GM12878 (cell line): ENCODE measurements at regions not wholly inside any gene's neighbourhood (a gene's known extent, or its start where the extent isn't known, plus 50 kb on each side); places are given as distances from the start of the nearest gene placed in this dataset.

ENCODE experiments used
- ATAC-seq: fragments of 200-7000 bp; cut with Tn5 transposase; 3 replicates; pipeline ENCODE4 v1.9.1; 2020; ENCODE audit warnings: mild to moderate bottlenecking, moderate library complexity
- BruUV-seq: library from RNA; stranded (reverse); fragments of 400-500 nt; replicated peaks from 2 replicates; lab custom pipeline; 2021; lab: Mats Ljungman, UMichigan
- CTCF ChIA-PET: fragments of 300-600 bp; sonication (Branson Sonifier 250); formaldehyde crosslinking; extraction: SDS; loops from one replicate; lab custom pipeline; 2021; ENCODE audit warnings: inconsistent platforms; lab: Yijun Ruan, JAX
- POLR2A ChIA-PET: fragments of 350-600 bp; formaldehyde crosslinking; extraction: SDS; loops from one replicate; lab custom pipeline; 2021; ENCODE audit warnings: inconsistent platforms; lab: Charles Lee
- RAD21 ChIA-PET: fragments of 300-600 bp; sonication (Branson Sonifier 250); formaldehyde crosslinking; loops from one replicate; lab custom pipeline; 2023; ENCODE audit warnings: antibody characterized with exemption; ENCODE audit not compliant: unreplicated experiment; lab: Charles Lee
- SMC1A ChIA-PET: fragments of 300-600 bp; sonication (Branson Sonifier 250); formaldehyde crosslinking; loops from one replicate; lab custom pipeline; 2023; ENCODE audit not compliant: unreplicated experiment, uncharacterized antibody; lab: Charles Lee
- DNase-seq: peaks from one replicate; pipeline ENCODE4 v3.0.0-alpha.2; 2011; ENCODE audit warnings: low read depth, low spot score
- FAIRE-seq: peaks from 3 replicates; lab custom pipeline; 2011; peaks lifted over from hg19 to GRCh38; lab: Jason Lieb, UNC
- H2AFZ ChIP-seq: 2 replicates; pipeline ENCODE4 v1.6.0; 2011; ENCODE audit warnings: low read depth, low read length, control low read depth; ENCODE audit not compliant: control insufficient read depth
- H3K27ac ChIP-seq: 2 replicates; pipeline ENCODE4 v1.5.1; 2011; ENCODE audit warnings: control low read depth; ENCODE audit not compliant: control insufficient read depth, insufficient read depth
- H3K27me3 ChIP-seq, 2 experiments: replicated peaks in 1 of 2; 2 replicates each; pipeline versions ENCODE4 v1.6.0 to v1.6.1; 2011; ENCODE audit warnings: low read length in 1 of 2; ENCODE audit not compliant: control insufficient read depth in 2 of 2, insufficient read depth in 2 of 2
- H3K36me3 ChIP-seq, 2 experiments: 2 replicates each; pipeline ENCODE4 v1.5.1; 2011; ENCODE audit warnings: low read length in 1 of 2; ENCODE audit not compliant: control insufficient read depth in 2 of 2, insufficient read depth in 2 of 2
- H3K4me1 ChIP-seq: 2 replicates; pipeline ENCODE4 v1.6.1; 2011; ENCODE audit warnings: mild to moderate bottlenecking, low read length, moderate library complexity, mixed read lengths; ENCODE audit not compliant: control insufficient read depth, insufficient read depth
- H3K4me2 ChIP-seq: 2 replicates; pipeline ENCODE4 v1.6.0; 2011; ENCODE audit warnings: control low read depth; ENCODE audit not compliant: control insufficient read depth, insufficient read depth
- H3K4me3 ChIP-seq: fragments of 200-600 bp; sonication (generic); 2 replicates; pipeline ENCODE4 v1.5.1; 2016
- H3K79me2 ChIP-seq: 2 replicates; pipeline ENCODE4 v1.6.0; 2011; ENCODE audit warnings: low read length; ENCODE audit not compliant: control insufficient read depth, insufficient read depth
- H3K9ac ChIP-seq: 2 replicates; pipeline ENCODE4 v1.8.0; 2011; ENCODE audit warnings: low read length, control low read depth, mixed read lengths; ENCODE audit not compliant: control insufficient read depth, insufficient read depth
- H3K9me3 ChIP-seq: replicated peaks from 3 replicates; pipeline ENCODE4 v1.5.1; 2011; ENCODE audit warnings: mild to moderate bottlenecking, low read length; ENCODE audit not compliant: control insufficient read depth, insufficient read depth
- H4K20me1 ChIP-seq: 2 replicates; pipeline ENCODE4 v1.6.0; 2011; ENCODE audit not compliant: control insufficient read depth, insufficient read depth
- ASH2L ChIP-seq: fragments of 300-600, 200-600 bp; sonication (generic); IDR thresholded peaks from 2 replicates; pipeline ENCODE4 v1.6.1; 2017; ENCODE audit warnings: low read depth, mild to moderate bottlenecking, borderline replicate concordance
- BRCA1 ChIP-seq: IDR thresholded peaks from 2 replicates; pipeline ENCODE4 v1.6.1; 2011; ENCODE audit warnings: low read depth, low read length, improper control_type of control experiment
- CHD4 ChIP-seq: fragments of 200-600 bp; sonication (generic); IDR thresholded peaks from 2 replicates; pipeline ENCODE4 v1.6.1; 2016; ENCODE audit warnings: mild to moderate bottlenecking
- CREM ChIP-seq: IDR thresholded peaks from 2 replicates; pipeline ENCODE4 v1.6.1; 2014; ENCODE audit warnings: antibody characterized with exemption, low read depth
- EZH2 ChIP-seq: IDR thresholded peaks from 2 replicates; pipeline ENCODE4 v1.6.1; 2012; ENCODE audit warnings: low read depth, mild to moderate bottlenecking, control low read depth, inconsistent platforms, low read length, borderline replicate concordance; ENCODE audit not compliant: control insufficient read depth
- HDAC2 ChIP-seq: fragments of 200-600 bp; sonication (generic); IDR thresholded peaks from 2 replicates; pipeline ENCODE4 v1.6.1; 2017
- JUND ChIP-seq: IDR thresholded peaks from 2 replicates; pipeline ENCODE4 v1.6.1; 2012; ENCODE audit warnings: low read depth, mild to moderate bottlenecking, low read length, improper control_type of control experiment, moderate library complexity
- KDM1A ChIP-seq: fragments of 200-600 bp; sonication (generic); IDR thresholded peaks from 2 replicates; pipeline ENCODE4 v1.6.1; 2016; ENCODE audit warnings: borderline replicate concordance
- POLR2A ChIP-seq: IDR thresholded peaks from 2 replicates; pipeline ENCODE4 v1.6.1; 2011; ENCODE audit warnings: low read depth, mild to moderate bottlenecking, low read length
- POLR2AphosphoS2 ChIP-seq: IDR thresholded peaks from 2 replicates; pipeline ENCODE4 v1.6.1; 2011; ENCODE audit warnings: low read depth, mild to moderate bottlenecking, low read length, improper control_type of control experiment, moderate library complexity
- SMAD1 ChIP-seq: fragments of 450-650 bp; IDR thresholded peaks from 2 replicates; pipeline ENCODE4 v1.6.1; 2018; ENCODE audit warnings: mild to moderate bottlenecking, low read depth; ENCODE audit not compliant: partially characterized antibody
- WRNIP1 ChIP-seq: IDR thresholded peaks from 2 replicates; pipeline ENCODE4 v1.6.1; 2011; ENCODE audit warnings: low read depth, low read length, improper control_type of control experiment, borderline replicate concordance
- YBX1 ChIP-seq: fragments of 450-650 bp; IDR thresholded peaks from 2 replicates; pipeline ENCODE4 v1.6.1; 2016; ENCODE audit warnings: antibody characterized with exemption
- ZNF207 ChIP-seq: fragments of 450-650 bp; IDR thresholded peaks from 2 replicates; pipeline ENCODE4 v1.6.1; 2014; ENCODE audit warnings: antibody characterized with exemption, mild to moderate bottlenecking, borderline replicate concordance
- ZNF384 ChIP-seq: IDR thresholded peaks from 2 replicates; pipeline ENCODE4 v1.6.1; 2012; ENCODE audit warnings: low read depth, mild to moderate bottlenecking, low read length, improper control_type of control experiment, borderline replicate concordance
- WGBS: methylation state at CpG from one replicate; pipeline ENCODE4 v1.1.6; 2016; ENCODE audit warnings: low lambda C conversion rate; ENCODE audit not compliant: insufficient replicate concordance, insufficient coverage; ENCODE audit errors: missing lambda C conversion rate; 5-methylcytosine and 5-hydroxymethylcytosine counted together
- in situ Hi-C: fragments of 300-500 bp; cut with MboI; formaldehyde crosslinking; loops from 9 replicates; pipeline ENCODE4 v1.14.3; 2018; ENCODE audit warnings: mixed read lengths
- intact Hi-C: fragments of 100-400 bp; cut with micrococcal nuclease; formaldehyde crosslinking; loops from one replicate; pipeline ENCODE4 v1.14.2; 2022; ENCODE audit not compliant: unreplicated experiment
- TF ChIP-seq, protein P1 (sequence below): IDR thresholded peaks from 2 replicates; pipeline ENCODE4 v1.6.1; 2011; ENCODE audit warnings: borderline replicate concordance, low read depth, mild to moderate bottlenecking, moderate library complexity, low read length; ENCODE audit not compliant: insufficient read depth, poor library complexity, severe bottlenecking
- TF ChIP-seq, protein P2 (sequence below): fragments of 450-650 bp; IDR thresholded peaks from 2 replicates; pipeline ENCODE4 v1.6.1; 2016; ENCODE audit warnings: mild to moderate bottlenecking

GRCh38 chrX:39809331-39809730 lies 288.4 kb downstream of the BCOR start (continued):
- TF ChIP-seq, protein P1, sequence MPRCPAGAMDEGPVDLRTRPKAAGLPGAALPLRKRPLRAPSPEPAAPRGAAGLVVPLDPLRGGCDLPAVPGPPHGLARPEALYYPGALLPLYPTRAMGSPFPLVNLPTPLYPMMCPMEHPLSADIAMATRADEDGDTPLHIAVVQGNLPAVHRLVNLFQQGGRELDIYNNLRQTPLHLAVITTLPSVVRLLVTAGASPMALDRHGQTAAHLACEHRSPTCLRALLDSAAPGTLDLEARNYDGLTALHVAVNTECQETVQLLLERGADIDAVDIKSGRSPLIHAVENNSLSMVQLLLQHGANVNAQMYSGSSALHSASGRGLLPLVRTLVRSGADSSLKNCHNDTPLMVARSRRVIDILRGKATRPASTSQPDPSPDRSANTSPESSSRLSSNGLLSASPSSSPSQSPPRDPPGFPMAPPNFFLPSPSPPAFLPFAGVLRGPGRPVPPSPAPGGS, result no peak
- no peak for TF ChIP-seq KDM1A

DNA sequence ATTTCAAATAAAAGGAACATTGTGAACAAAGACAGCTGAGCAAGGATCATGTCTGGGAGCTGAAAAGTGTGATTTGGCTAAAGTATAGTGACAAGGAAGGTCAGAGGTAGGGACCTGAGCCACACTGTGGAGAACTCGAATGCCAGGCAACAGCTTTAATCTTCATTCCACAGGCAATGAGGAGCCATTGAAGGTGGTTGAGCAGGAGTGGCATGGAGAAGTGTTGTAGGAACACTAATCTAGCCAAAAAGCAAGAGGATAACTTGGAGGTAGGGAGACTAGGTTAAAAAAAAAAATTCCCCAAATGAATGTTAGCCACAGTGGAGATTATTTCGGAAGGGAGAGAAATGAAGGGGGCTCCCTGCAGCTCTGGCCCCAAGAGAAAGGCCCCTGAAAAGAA lies 286.9 kb downstream of the BCOR start:
- ChIA-PET CTCF (interaction anchor here (3.3 kb wide), 1 partner anchor 12 kb away, joined by 8 read pairs; no protein-coding TSS in a partner anchor), POLR2A (no interaction called here), SMC1A (no interaction called here), RAD21 (no interaction called here)
- Histone ChIP-seq H3K36me3 (no peaks in the 10 kb centered on the region), H3K9me3 (no peaks in the 10 kb centered on the region; the same call in 2 of the 3 replicates), H3K9ac (no peak overlapping the region), H4K20me1 (no peaks in the 10 kb centered on the region), H3K27ac (no peak overlapping the region), H3K4me3 (no peak overlapping the region), H2AFZ (no peak overlapping the region), H3K27me3 (no peaks in the 10 kb centered on the region; a peak in 2 of 4 replicates), H3K4me1 (peaks cover 10% of the 10 kb centered on the region), H3K79me2 (no peaks in the 10 kb centered on the region), H3K4me2 (no peak overlapping the region)
- intact Hi-C loops (loop anchor here (5.0 to 10.0 kb wide), 4 partner anchors 204 to 654 kb away; no protein-coding TSS in a partner anchor), in situ Hi-C loops (no loop called here)
- no peak for ATAC-seq
- 16% methylated on average over 2 of the region's 2 CpGs for WGBS
- DNase-seq, result no peak
- no peak for FAIRE-seq
- TF ChIP-seq ZNF207 (no peak), HDAC2 (no peak), POLR2AphosphoS2 (no peak), JUND (no peak), BRCA1 (no peak), ZNF384 (no peak), ASH2L (no peak), SMAD1 (no peak), EZH2 (no peak), WRNIP1 (no peak), CHD4 (no peak), CREM (no peak), YBX1 (no peak), POLR2A (no peak)
- TF ChIP-seq, protein P2, sequence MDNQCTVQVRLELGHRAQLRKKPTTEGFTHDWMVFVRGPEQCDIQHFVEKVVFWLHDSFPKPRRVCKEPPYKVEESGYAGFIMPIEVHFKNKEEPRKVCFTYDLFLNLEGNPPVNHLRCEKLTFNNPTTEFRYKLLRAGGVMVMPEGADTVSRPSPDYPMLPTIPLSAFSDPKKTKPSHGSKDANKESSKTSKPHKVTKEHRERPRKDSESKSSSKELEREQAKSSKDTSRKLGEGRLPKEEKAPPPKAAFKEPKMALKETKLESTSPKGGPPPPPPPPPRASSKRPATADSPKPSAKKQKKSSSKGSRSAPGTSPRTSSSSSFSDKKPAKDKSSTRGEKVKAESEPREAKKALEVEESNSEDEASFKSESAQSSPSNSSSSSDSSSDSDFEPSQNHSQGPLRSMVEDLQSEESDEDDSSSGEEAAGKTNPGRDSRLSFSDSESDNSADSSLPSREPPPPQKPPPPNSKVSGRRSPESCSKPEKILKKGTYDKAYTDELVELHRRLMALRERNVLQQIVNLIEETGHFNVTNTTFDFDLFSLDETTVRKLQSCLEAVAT, result no peak
- no TSS peak for BruUV-seq
